Mammary epithelial cell (primary cell): ENCODE measurements at regions not wholly inside any gene's neighbourhood (a gene's known extent, or its start where the extent isn't known, plus 50 kb on each side); places are given as distances from the start of the nearest gene placed in this dataset.

Experiments
- CTCF ChIP-seq, 2 donors: IDR thresholded peaks in 1 of 2; conservative IDR thresholded peaks in 1 of 2; 2 replicates each; pipeline ENCODE4 v1.5.1; 2011 to 2012; ENCODE audit warnings: inconsistent platforms in 2 of 2, low read length in 2 of 2, mild to moderate bottlenecking in 2 of 2, control low read depth in 1 of 2, low read depth in 1 of 2; ENCODE audit not compliant: insufficient read depth in 1 of 2; ENCODE audit errors: extremely low read depth in 1 of 2
- EZH2 ChIP-seq: IDR thresholded peaks from 2 replicates; pipeline ENCODE4 v1.6.1; 2012; ENCODE audit warnings: low read length, inconsistent platforms, borderline replicate concordance

GRCh38 chrX:4263030-4263803, 549.8 kb upstream of the PRKX start:
- TF ChIP-seq CTCF (conservative IDR thresholded peaks at IDR 0.05 in 1 of 2, IDR thresholded peaks at IDR 0.05 in 1 of 2; ENCODE audit: extremely low read depth in 1 of 2, insufficient read depth in 1 of 2, low read depth in 1 of 2, low read length in 2 of 2) (no peak), EZH2 (no peak)
